GM18519 (cell line): ENCODE measurements at regions not wholly inside any gene's neighbourhood (a gene's known extent, or its start where the extent isn't known, plus 50 kb on each side); places are given as distances from the start of the nearest gene placed in this dataset.
"Not testable (repeated sequence)": the region's sequence is repeated elsewhere in the genome, so short reads cannot be mapped to it uniquely, and the experiment has no call there.

Source experiments
- ATAC-seq: cut with Tn5 transposase; IDR thresholded peaks from one replicate; pipeline ENCODE4 v1.9.1; 2021; ENCODE audit warnings: mild to moderate bottlenecking, moderate library complexity; ENCODE audit not compliant: unreplicated experiment, low FRiP score

DNA sequence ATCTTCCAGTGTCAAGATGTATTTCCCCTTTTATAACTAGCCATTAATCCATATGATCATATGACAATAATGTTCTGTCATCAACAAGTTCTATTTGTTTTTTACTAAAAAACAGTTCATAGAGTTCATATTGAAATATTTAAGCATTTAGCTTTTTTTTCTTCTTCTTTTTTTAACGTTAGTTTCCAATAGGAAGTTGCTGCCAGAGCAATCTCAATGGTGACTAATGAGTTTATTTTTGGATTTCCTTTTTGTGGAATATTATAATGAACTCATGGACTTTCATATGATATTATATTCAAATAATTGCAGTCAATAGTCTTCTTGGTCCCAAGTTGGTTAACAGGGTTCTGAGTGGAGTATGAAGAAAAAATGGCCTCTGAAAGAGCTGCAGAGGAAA, 343.3 kb downstream of the BCKDHB start:
- no peak for ATAC-seq

DNA sequence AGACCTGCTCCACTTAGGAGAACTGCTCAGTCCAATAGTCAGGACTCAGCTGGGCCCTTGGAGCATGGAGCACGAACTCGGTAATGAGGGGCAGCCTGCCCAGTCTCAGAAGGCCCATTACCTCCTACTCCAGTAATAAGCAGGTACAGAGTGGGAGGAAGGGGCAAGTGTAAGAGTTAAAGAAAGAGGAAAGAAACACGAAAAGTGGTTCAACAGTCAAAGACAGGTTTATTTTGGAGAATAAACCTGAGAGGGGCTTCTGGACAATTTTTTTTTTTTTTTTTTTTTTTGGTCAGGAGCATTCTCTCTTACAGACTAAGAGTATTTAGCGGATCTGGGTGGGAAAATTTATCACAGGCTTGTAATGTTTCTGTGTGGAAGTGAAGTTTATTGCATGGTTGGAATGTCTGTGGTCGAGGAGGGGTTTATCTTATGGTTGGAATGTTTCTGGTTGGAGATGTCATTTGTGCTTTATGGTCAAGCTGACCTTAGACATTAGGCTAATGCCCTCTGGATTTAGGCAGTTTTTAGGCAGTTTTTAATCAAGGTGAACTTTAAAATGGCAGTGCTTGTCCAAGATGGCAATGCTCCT, 340.1 kb downstream of the BCKDHB start:
- ATAC-seq: no peak

- ATAC-seq: no peak
These were observed 339.3 kb downstream of the BCKDHB start for GRCh38 chr6:80445751-80446150.

- ATAC-seq: no peak
These were observed 335.9 kb downstream of the BCKDHB start for GRCh38 chr6:80442366-80442765.

DNA sequence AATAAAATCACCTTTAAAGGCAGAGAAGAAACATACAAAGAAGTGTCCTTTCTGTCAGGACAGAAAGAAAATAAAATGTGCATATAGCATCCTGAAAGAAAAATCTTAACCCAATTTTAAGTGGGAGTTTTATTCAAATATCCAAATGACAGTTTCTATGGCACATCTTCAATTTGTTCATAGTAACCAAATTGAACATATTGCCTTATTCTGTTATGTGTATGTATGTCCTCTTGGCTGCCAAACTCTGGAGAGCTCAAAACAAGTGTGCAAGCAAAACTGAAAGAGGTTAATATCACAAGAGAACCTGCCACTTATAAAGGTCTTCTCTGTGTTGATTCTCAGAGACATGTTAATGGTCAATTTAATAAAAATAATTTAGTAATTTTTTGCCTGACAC, 334.7 kb downstream of the BCKDHB start:
- no peak for ATAC-seq

GRCh38 chr6:80440496-80441115, 334.1 kb downstream of the BCKDHB start:
- no peak for ATAC-seq

- ATAC-seq: no peak
These were observed 333.4 kb downstream of the BCKDHB start for GRCh38 chr6:80439721-80440470.

DNA sequence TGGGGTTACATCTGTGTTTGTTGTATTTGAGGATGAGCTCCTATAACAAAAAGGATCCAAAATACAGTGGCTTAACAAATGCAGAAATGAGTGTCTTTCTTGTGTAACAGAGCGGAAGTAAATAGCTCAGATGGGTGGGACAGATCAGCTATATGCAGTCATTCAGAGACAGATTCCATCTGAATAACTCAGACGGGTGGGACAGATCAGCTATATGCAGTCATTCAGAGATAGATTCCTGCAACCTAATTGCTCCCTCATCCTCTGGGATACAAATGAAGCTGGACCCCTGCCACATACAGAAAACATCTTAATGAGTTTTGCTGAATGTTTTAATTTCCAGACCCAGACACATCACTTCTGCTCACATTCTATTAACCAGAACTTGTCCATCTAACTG, 332.3 kb downstream of the BCKDHB start:
- ATAC-seq: no peak

GRCh38 chr6:80437801-80438200, 331.3 kb downstream of the BCKDHB start:
- no peak for ATAC-seq

GRCh38 chr6:80437221-80437620, 330.8 kb downstream of the BCKDHB start:
- ATAC-seq: no peak

DNA sequence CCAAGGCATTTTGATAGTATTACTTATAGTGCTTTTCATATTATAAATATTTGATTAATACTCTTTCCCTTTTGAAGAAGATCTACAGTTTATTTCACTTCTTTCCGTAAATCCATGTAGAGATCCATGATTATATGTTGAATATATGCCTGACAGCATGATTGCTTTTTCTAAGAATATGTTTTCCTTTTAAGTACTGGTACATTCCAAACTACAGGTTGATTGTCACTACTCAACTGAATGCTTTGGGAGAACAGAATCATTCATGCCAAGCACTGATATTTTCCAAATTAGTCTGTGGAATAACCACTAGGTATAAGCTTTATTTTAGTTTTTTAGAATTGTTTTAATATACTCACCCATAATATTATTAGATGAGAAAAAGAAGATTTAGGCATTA, 330.2 kb downstream of the BCKDHB start:
- ATAC-seq: no peak

GRCh38 chr6:80435457-80435856, 329.0 kb downstream of the BCKDHB start:
- no peak for ATAC-seq

DNA sequence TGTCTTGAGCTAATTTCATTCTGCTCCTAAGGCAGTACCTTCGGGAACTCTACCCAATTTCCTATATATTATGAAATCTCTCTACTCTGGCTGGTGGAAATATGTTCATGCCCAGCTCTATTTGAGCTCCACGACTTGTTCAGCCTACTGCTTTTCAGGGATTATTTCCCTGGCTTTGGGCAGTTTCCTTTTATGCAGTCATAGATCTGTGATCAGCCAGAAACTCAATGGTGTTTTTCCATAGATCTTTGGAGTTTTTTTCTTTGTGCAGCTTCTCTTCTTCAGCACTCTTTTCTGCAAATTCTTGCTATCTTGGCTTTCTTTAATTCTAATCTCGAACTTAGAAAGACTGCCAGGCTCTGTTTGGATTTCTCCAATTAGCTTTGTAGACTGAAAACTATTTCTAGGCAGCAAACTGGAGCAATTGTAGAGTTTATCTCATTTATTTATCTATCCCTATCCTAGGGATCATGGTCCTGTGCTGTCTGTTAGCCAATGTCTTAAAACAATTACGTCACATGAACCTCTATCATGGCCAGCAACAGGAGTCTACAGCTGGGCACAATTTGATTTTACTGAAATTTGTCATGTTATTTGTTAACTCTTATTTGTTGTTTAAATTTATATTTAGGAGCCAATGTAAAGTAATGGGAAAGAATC, 328.4 kb downstream of the BCKDHB start:
- no peak for ATAC-seq

DNA sequence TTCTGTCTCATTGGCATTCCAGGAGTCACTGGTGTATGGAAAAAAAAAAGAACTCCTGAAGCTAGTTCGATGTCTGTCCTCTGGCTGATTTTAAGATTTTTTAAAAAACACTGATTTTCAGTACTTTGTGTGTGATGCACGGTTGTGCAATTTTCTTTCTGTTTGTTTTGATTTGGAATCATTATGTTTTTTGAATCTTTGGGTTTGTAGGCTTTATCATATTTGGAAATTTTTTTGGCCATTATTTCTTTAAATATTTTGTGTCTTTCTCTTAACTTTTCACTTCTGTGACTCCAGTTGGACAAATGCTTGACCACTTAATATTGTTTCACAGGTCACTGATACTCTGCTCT, 327.2 kb downstream of the BCKDHB start:
- ATAC-seq: no peak

DNA sequence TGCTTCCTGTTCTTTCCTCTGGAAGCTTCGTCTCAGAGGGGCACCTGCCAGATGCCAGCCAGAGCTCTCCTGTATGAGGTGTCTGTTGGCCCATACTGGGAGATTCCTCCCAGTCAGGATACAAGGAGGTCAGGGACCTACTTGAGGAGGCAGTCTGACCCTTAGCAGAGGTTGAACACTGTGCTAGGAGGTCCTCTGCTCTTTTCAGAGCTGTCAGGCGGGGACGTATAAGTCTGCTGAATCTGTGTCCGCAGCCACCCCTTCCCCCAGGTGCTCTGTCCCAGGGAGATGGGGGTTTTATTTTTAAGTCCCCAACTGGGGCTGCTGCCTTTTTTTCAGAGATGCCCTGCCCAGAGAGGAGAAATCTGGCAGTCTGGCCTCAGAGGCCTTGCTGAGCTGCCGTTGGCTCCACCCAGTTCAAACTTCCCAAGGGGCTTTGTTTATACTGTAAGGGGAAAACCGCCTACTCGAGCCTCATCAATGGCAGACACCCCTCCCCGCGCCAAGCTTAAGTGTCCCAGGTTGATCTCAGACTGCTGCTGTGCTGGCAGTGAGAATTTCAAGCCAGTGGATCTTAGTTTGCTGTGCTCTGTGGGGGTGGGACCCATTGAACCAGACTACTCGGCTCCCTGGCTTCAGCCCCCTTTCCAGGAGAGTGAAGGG, 326.7 kb downstream of the BCKDHB start:
- no peak for ATAC-seq

DNA sequence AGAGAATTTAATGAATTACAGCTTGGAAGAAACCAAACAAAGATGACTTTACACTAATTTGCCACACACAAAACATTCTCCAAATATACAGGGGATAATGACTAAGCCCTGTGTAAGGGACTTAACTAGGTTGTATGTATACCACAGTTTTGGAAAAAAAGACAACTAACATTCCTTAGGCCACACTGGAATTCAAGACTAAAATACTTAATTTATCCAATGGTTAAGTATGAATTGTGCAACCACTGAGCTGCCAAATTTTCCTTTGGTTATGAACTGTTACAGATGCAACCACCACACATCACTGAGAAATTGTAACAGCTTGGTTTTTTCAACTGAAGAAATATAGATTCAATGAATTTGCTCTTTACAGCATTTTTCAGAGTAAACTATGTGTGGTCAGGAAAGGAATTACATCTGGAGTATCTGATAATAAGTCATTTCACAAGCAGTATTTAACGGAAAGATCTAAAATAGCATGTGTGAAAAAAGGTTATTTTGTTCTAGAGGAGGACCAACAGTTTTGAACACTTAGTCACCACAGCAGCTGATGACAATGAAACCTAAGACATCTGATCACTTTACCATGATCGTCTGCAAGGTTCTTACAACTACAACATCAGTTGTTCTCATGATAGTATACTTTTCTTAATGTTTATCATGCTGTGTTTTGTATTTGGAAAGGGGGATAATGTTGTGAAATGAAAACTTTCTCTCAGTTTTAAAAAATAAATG, 318.8 kb downstream of the BCKDHB start:
- ATAC-seq: no peak

DNA sequence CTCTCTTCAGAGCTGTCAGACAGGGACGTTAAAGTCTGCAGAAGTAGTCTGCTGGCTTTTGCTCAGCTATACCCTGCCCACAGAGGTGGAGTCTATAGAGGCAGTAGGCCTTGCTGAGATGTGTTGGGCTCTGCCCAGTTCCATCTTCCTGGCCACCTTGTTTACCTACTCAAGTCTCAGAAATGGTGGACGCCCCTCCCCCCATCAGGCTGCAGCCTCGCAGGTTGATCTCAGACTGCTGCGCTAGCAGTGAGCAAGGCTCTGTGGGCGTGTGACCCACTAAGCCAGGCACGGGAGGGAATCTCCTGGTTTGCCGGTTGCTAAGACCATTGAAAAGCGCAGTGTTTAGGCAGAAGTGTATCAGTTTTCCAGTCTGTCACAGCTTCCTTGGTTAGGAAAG, 305.0 kb downstream of the BCKDHB start:
- no peak for ATAC-seq

DNA sequence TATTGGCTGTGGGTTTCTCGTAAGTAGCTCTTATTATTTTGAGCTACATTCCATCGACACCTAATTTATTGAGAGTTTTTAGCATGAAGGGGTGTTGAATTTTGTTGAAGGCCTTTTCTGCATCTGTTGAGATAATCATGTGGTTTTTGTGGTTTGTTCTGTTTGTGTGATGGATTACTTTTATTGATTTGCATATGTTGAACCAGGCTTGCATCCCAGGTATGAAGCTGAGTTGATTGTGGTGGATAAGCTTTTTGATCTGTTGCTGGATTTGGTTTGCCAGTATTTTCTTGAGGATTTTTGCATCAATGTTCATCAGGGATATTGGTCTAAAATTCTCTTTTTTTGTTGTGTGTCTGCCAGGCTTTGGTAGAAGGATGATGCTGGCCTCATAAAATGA, 301.5 kb downstream of the BCKDHB start:
- ATAC-seq: not testable (repeated sequence)

DNA sequence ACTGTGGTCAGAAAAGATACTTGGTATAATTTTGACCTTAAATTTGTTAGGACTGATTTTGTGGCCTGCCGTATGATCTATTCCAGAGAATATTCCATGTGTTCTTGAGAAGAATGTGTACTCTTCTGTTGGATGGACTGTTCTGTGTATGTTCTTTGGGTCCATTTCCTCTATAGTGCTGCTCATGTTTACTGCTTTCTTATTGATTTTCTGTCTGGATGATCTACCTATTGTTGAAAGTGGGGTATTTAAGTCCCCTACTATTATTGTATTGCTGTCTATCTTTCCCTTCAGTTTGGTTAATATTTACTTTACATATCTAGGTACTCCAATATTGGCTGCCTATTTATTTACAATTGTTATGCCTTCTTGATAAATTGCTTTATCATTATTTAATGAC, 298.4 kb downstream of the BCKDHB start:
- no peak for ATAC-seq

DNA sequence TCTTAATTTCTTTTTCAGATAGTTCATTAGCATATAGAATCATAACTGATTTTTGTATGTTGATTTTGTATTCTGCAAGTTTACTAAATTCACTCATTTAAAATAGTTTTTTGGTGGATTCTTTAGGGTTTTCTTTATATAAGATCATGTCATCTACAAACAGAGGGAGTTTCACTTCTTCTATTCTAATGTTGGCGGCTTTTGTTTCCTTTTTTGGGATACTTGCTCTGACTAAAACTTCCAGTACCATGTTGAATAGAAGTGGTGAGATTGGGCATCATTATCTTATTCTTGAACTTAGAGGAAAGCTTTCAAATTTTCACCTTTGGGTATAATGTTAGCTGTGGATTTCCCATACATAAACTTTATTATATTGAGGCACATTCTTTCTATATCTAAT, 296.9 kb downstream of the BCKDHB start:
- peak; percentile 70 for ATAC-seq
